Caco-2 (cell line): ENCODE measurements at regions not wholly inside any gene's neighbourhood (a gene's known extent, or its start where the extent isn't known, plus 50 kb on each side); places are given as distances from the start of the nearest gene placed in this dataset.

Experiments
- BruUV-seq: library from RNA; stranded (reverse); fragments of 400-500 nt; replicated peaks from 2 replicates; lab custom pipeline; 2021; lab: Mats Ljungman, UMichigan
- CTCF ChIA-PET: fragments of 300-600 bp; sonication (Branson Sonifier 250); formaldehyde crosslinking; loops from one replicate; lab custom pipeline; 2022; ENCODE audit warnings: antibody characterized with exemption; lab: Charles Lee
- POLR2A ChIA-PET: fragments of 300-600 bp; sonication (Branson Sonifier 250); formaldehyde crosslinking; loops from one replicate; lab custom pipeline; 2022; ENCODE audit warnings: antibody characterized with exemption; lab: Charles Lee
- DNase-seq, 2 experiments: peaks; one replicate each; pipeline versions ENCODE4 v3.0.0 to v3.0.0-alpha.2; 2020 to 2022
- H3K27me3 ChIP-seq: replicated peaks from 2 replicates; pipeline ENCODE4 v1.6.0; 2011; ENCODE audit warnings: low read length; ENCODE audit not compliant: control insufficient read depth, insufficient read depth
- H3K36me3 ChIP-seq: 2 replicates; pipeline ENCODE4 v1.5.1; 2011; ENCODE audit warnings: low read length; ENCODE audit not compliant: control insufficient read depth, insufficient read depth
- H3K4me1 ChIP-seq: fragments of 250-450 bp; sonication (Bioruptor Pico); 2 replicates; pipeline ENCODE4 v1.5.1; 2020; ENCODE audit warnings: mild to moderate bottlenecking
- H3K4me3 ChIP-seq: 2 replicates; pipeline ENCODE4 v1.5.1; 2011; ENCODE audit warnings: low read depth, mild to moderate bottlenecking, control low read depth, low read length
- H3K9me3 ChIP-seq: fragments of 250-450 bp; sonication (Bioruptor Pico); 2 replicates; pipeline ENCODE4 v1.5.1; 2020; ENCODE audit warnings: mild to moderate bottlenecking, moderate library complexity
- H3K27ac Mint-ChIP-seq: one replicate; pipeline ENCODE4 v1.8.0; 2022; ENCODE audit warnings: mixed read lengths; ENCODE audit not compliant: unreplicated experiment
- H3K27me3 Mint-ChIP-seq: one replicate; pipeline ENCODE4 v1.8.0; 2022; ENCODE audit warnings: mixed read lengths; ENCODE audit not compliant: insufficient read depth, unreplicated experiment
- H3K36me3 Mint-ChIP-seq: one replicate; pipeline ENCODE4 v1.8.0; 2022; ENCODE audit warnings: mild to moderate bottlenecking, mixed read lengths; ENCODE audit not compliant: insufficient read depth, unreplicated experiment
- H3K4me1 Mint-ChIP-seq: one replicate; pipeline ENCODE4 v1.8.0; 2022; ENCODE audit warnings: low read depth, mixed read lengths; ENCODE audit not compliant: unreplicated experiment
- H3K4me3 Mint-ChIP-seq: one replicate; pipeline ENCODE4 v1.8.0; 2022; ENCODE audit warnings: mild to moderate bottlenecking, moderate library complexity, mixed read lengths; ENCODE audit not compliant: unreplicated experiment
- H3K9me3 Mint-ChIP-seq: one replicate; pipeline ENCODE4 v1.8.0; 2022; ENCODE audit warnings: mixed read lengths; ENCODE audit not compliant: unreplicated experiment
- intact Hi-C: fragments of 100-400 bp; cut with micrococcal nuclease; formaldehyde crosslinking; loops from one replicate; pipeline ENCODE4 v1.10.0; 2022; ENCODE audit not compliant: unreplicated experiment
- TF ChIP-seq, protein P1 (sequence below), 2 experiments: fragments of 200-600 bp in 1 of 2; IDR thresholded peaks; 1 replicate in 1 of 2; 2 replicates in 1 of 2; pipeline versions ENCODE4 v1.5.1 to v1.8.0; 2011 to 2022; ENCODE audit warnings: antibody characterized with exemption in 1 of 2, control low read depth in 1 of 2, inconsistent platforms in 1 of 2, low read depth in 1 of 2, low read length in 1 of 2, mild to moderate bottlenecking in 1 of 2, moderate library complexity in 1 of 2; ENCODE audit not compliant: insufficient read depth in 1 of 2, severe bottlenecking in 1 of 2, unreplicated experiment in 1 of 2

- no peak for DNase-seq
- ChIA-PET CTCF (interaction anchor here (0.6 kb wide), 1 partner anchor 165 kb away, joined by 3 read pairs; no protein-coding TSS in a partner anchor), POLR2A (no interaction called here)
- Histone ChIP-seq H3K4me1 (no peaks in the 10 kb centered on the region), H3K36me3 (no peaks in the 10 kb centered on the region), H3K27me3 (no peaks in the 10 kb centered on the region), H3K4me3 (no peak overlapping the region), H3K9me3 (no peaks in the 10 kb centered on the region)
- no peak overlapping the region for H3K4me3 Mint-ChIP-seq
- intact Hi-C loops = no loop called here
- TF ChIP-seq, protein P1, sequence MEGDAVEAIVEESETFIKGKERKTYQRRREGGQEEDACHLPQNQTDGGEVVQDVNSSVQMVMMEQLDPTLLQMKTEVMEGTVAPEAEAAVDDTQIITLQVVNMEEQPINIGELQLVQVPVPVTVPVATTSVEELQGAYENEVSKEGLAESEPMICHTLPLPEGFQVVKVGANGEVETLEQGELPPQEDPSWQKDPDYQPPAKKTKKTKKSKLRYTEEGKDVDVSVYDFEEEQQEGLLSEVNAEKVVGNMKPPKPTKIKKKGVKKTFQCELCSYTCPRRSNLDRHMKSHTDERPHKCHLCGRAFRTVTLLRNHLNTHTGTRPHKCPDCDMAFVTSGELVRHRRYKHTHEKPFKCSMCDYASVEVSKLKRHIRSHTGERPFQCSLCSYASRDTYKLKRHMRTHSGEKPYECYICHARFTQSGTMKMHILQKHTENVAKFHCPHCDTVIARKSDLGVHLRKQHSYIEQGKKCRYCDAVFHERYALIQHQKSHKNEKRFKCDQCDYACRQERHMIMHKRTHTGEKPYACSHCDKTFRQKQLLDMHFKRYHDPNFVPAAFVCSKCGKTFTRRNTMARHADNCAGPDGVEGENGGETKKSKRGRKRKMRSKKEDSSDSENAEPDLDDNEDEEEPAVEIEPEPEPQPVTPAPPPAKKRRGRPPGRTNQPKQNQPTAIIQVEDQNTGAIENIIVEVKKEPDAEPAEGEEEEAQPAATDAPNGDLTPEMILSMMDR (IDR thresholded peaks at IDR 0.05; ENCODE audit: insufficient read depth in 1 of 2, low read depth in 1 of 2, low read length in 1 of 2, severe bottlenecking in 1 of 2, unreplicated experiment in 1 of 2) = no peak
- H3K36me3 Mint-ChIP-seq = no peaks in the 10 kb centered on the region
- no peaks in the 10 kb centered on the region for H3K9me3 Mint-ChIP-seq
- H3K27me3 Mint-ChIP-seq = peaks cover 8% of the 10 kb centered on the region
- H3K27ac Mint-ChIP-seq = no peak overlapping the region
- H3K4me1 Mint-ChIP-seq = no peaks in the 10 kb centered on the region
- no TSS peak for BruUV-seq
These were observed 421.8 kb upstream of the MCTP2 start for GRCh38 chr15:93809516-93809915.

GRCh38 chr15:93803421-93804152 is 427.8 kb upstream of the MCTP2 start:
- ChIA-PET CTCF (interaction anchor here (0.7 to 1.0 kb wide), 2 partner anchors 171 to 317 kb away, joined by 3 read pairs; no protein-coding TSS in a partner anchor), POLR2A (no interaction called here)
- no TSS peak for BruUV-seq
- Histone ChIP-seq H3K36me3 (no peaks in the 10 kb centered on the region), H3K27me3 (no peaks in the 10 kb centered on the region), H3K9me3 (no peaks in the 10 kb centered on the region), H3K4me3 (no peak overlapping the region), H3K4me1 (no peaks in the 10 kb centered on the region)
- Mint-ChIP-seq H3K27ac (no peak overlapping the region), H3K27me3 (no peaks in the 10 kb centered on the region), H3K36me3 (no peaks in the 10 kb centered on the region), H3K9me3 (no peaks in the 10 kb centered on the region), H3K4me3 (no peak overlapping the region), H3K4me1 (no peaks in the 10 kb centered on the region)
- TF ChIP-seq, protein P1 (IDR thresholded peaks at IDR 0.05; ENCODE audit: insufficient read depth in 1 of 2, low read depth in 1 of 2, low read length in 1 of 2, severe bottlenecking in 1 of 2, unreplicated experiment in 1 of 2) = no peak
- no peak for DNase-seq
- intact Hi-C loops = loop anchor here (5.0 kb wide), 1 partner anchor 174 kb away; no protein-coding TSS in a partner anchor

DNA sequence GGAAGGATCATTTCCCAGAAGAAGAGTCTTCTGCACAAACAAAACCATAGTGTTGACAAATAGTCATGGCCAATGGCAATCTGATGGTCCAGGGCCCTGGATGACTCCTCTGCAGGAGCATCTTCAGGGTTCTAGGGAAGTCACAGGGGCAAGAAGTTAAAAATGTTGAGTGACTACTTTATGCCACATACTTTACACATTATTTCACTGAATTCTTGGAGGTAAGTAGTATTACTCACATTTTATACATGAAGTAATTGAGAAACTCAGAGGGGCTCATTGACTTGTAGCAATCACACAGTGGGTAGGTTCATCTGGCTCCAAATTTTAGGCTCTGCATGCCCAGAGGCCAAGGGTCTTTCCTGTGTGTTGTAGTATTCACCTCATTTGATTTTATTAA is 430.2 kb upstream of the MCTP2 start:
- Histone ChIP-seq H3K4me1 (no peaks in the 10 kb centered on the region), H3K27me3 (no peaks in the 10 kb centered on the region), H3K4me3 (no peak overlapping the region), H3K9me3 (no peaks in the 10 kb centered on the region), H3K36me3 (no peaks in the 10 kb centered on the region)
- no peaks in the 10 kb centered on the region for H3K36me3 Mint-ChIP-seq
- TF ChIP-seq, protein P1 (IDR thresholded peaks at IDR 0.05; ENCODE audit: insufficient read depth in 1 of 2, low read depth in 1 of 2, low read length in 1 of 2, severe bottlenecking in 1 of 2, unreplicated experiment in 1 of 2) = no peak
- ChIA-PET CTCF (no interaction called here), POLR2A (no interaction called here)
- H3K4me3 Mint-ChIP-seq = no peak overlapping the region
- no peaks in the 10 kb centered on the region for H3K4me1 Mint-ChIP-seq
- H3K27me3 Mint-ChIP-seq = no peaks in the 10 kb centered on the region
- intact Hi-C loops = loop anchor here (5.0 kb wide), 1 partner anchor 176 kb away; no protein-coding TSS in a partner anchor
- no peak overlapping the region for H3K27ac Mint-ChIP-seq
- no peaks in the 10 kb centered on the region for H3K9me3 Mint-ChIP-seq
- BruUV-seq = no TSS peak
- no peak for DNase-seq
